GM19397 (cell line): ENCODE measurements at regions not wholly inside any gene's neighbourhood (a gene's known extent, or its start where the extent isn't known, plus 50 kb on each side); places are given as distances from the start of the nearest gene placed in this dataset.
"Not testable (repeated sequence)": the region's sequence is repeated elsewhere in the genome, so short reads cannot be mapped to it uniquely, and the experiment has no call there.

Experiments used
- ATAC-seq: cut with Tn5 transposase; IDR thresholded peaks from one replicate; pipeline ENCODE4 v1.9.1; 2021; ENCODE audit warnings: mild to moderate bottlenecking, moderate library complexity; ENCODE audit not compliant: unreplicated experiment

- ATAC-seq: no peak
These were observed 155.8 kb upstream of the CHST15 start for GRCh38 chr10:124249196-124249595.

- no peak for ATAC-seq
These were observed 155.0 kb upstream of the CHST15 start for GRCh38 chr10:124248056-124249045.

- no peak for ATAC-seq
These were observed 152.5 kb upstream of the CHST15 start for GRCh38 chr10:124245806-124246440.

GRCh38 chr10:124245191-124245590 lies 151.8 kb upstream of the CHST15 start:
- ATAC-seq: no peak

GRCh38 chr10:124244256-124244877 lies 151.0 kb upstream of the CHST15 start:
- no peak for ATAC-seq

- ATAC-seq: no peak
These were observed 150.3 kb upstream of the CHST15 start for GRCh38 chr10:124243702-124244121.

GRCh38 chr10:124242791-124243190 lies 149.4 kb upstream of the CHST15 start:
- no peak for ATAC-seq

- ATAC-seq: no peak
These were observed 149.0 kb upstream of the CHST15 start for GRCh38 chr10:124242365-124242764.

GRCh38 chr10:124241510-124241909 lies 148.1 kb upstream of the CHST15 start:
- not testable (repeated sequence) for ATAC-seq

GRCh38 chr10:124240839-124241291 lies 147.5 kb upstream of the CHST15 start:
- ATAC-seq: no peak

- ATAC-seq: no peak
These were observed 146.3 kb upstream of the CHST15 start for GRCh38 chr10:124239696-124240095.

- ATAC-seq: no peak
These were observed 145.7 kb upstream of the CHST15 start for GRCh38 chr10:124239134-124239533.

- ATAC-seq: no peak
These were observed 145.0 kb upstream of the CHST15 start for GRCh38 chr10:124238367-124238766.

- ATAC-seq: no peak
These were observed 144.0 kb upstream of the CHST15 start for GRCh38 chr10:124237282-124237961.

GRCh38 chr10:124236816-124237215 lies 143.4 kb upstream of the CHST15 start:
- ATAC-seq: no peak

GRCh38 chr10:124236136-124236535 lies 142.7 kb upstream of the CHST15 start:
- no peak for ATAC-seq

GRCh38 chr10:124235232-124235631 lies 141.8 kb upstream of the CHST15 start:
- ATAC-seq: no peak

- no peak for ATAC-seq
These were observed 140.2 kb upstream of the CHST15 start for GRCh38 chr10:124233546-124234138.

- ATAC-seq: no peak
These were observed 139.5 kb upstream of the CHST15 start for GRCh38 chr10:124232686-124233545.
